Natural killer cell treated with Interleukin-12 subunit alpha and Interleukin-12 subunit beta and Interleukin-15 and Interleukin-18, amount 100 ng/mL, for 72 hours (primary cell): ENCODE measurements at regions not wholly inside any gene's neighbourhood (a gene's known extent, or its start where the extent isn't known, plus 50 kb on each side); places are given as distances from the start of the nearest gene placed in this dataset.
"Not testable (repeated sequence)": the region's sequence is repeated elsewhere in the genome, so short reads cannot be mapped to it uniquely, and the experiment has no call there.

Experiments
- ATAC-seq, 2 donors: fragments of 150-1000 bp; cut with Tn5 transposase in 1 of 2; sonication (Bioruptor Pico), chemical (Tn5 transposase) in 1 of 2; 2 replicates each; pipeline ENCODE4 v1.10.0; 2021
- DNase-seq: peaks from one replicate; pipeline ENCODE4 v3.0.0; 2022; ENCODE audit warnings: low spot score
- H3K27ac Mint-ChIP-seq, 2 donors: 1 replicate in 1 of 2; 2 replicates in 1 of 2; pipeline ENCODE4 v1.8.0; 2022; ENCODE audit warnings: mixed read lengths in 2 of 2, mild to moderate bottlenecking in 1 of 2, moderate library complexity in 1 of 2
- H3K27me3 Mint-ChIP-seq, 2 donors: 1 replicate in 1 of 2; 2 replicates in 1 of 2; pipeline ENCODE4 v1.8.0; 2022; ENCODE audit warnings: mixed read lengths in 2 of 2
- H3K36me3 Mint-ChIP-seq: one replicate; pipeline ENCODE4 v1.8.0; 2022; ENCODE audit warnings: mixed read lengths
- H3K4me1 Mint-ChIP-seq, 2 donors: 1 replicate in 1 of 2; 2 replicates in 1 of 2; pipeline ENCODE4 v1.8.0; 2022; ENCODE audit warnings: low read depth in 2 of 2, mixed read lengths in 2 of 2, mild to moderate bottlenecking in 1 of 2
- H3K4me3 Mint-ChIP-seq: one replicate; pipeline ENCODE4 v1.8.0; 2022; ENCODE audit warnings: mixed read lengths
- H3K9me3 Mint-ChIP-seq: 2 replicates; pipeline ENCODE4 v1.8.0; 2022; ENCODE audit warnings: mixed read lengths

GRCh38 chr6:137304020-137304780 lies 85.0 kb upstream of the IFNGR1 start:
- Mint-ChIP-seq H3K36me3 (no peaks in the 10 kb centered on the region), H3K27me3 (peaks cover 0 to 7% of the 10 kb centered on the region in 2 donors), H3K9me3 (no peaks in the 10 kb centered on the region), H3K4me1 (peaks cover 4% of the 10 kb centered on the region in 2 donors), H3K27ac (no peak overlapping the region), H3K4me3 (no peak overlapping the region)
- ATAC-seq = no peak
- DNase-seq = no peak

- Mint-ChIP-seq H3K27ac (no peak overlapping the region), H3K4me1 (no peaks in the 10 kb centered on the region), H3K4me3 (no peak overlapping the region), H3K36me3 (no peaks in the 10 kb centered on the region), H3K27me3 (peaks cover 0 to 7% of the 10 kb centered on the region in 2 donors), H3K9me3 (no peaks in the 10 kb centered on the region)
- no peak for DNase-seq
- no peak for ATAC-seq
Measured at GRCh38 chr6:137303441-137303840, 84.3 kb upstream of the IFNGR1 start.

- Mint-ChIP-seq H3K36me3 (no peaks in the 10 kb centered on the region), H3K9me3 (no peaks in the 10 kb centered on the region), H3K4me1 (no peaks in the 10 kb centered on the region), H3K4me3 (no peak overlapping the region), H3K27ac (no peak overlapping the region), H3K27me3 (peaks cover 0 to 4% of the 10 kb centered on the region in 2 donors)
- ATAC-seq (no peak), DNase-seq (no peak)
Measured at GRCh38 chr6:137299681-137300080, 80.5 kb upstream of the IFNGR1 start.

- Mint-ChIP-seq H3K4me3 (no peak overlapping the region), H3K36me3 (no peaks in the 10 kb centered on the region), H3K9me3 (no peaks in the 10 kb centered on the region), H3K4me1 (no peaks in the 10 kb centered on the region), H3K27me3 (no peaks in the 10 kb centered on the region), H3K27ac (no peak overlapping the region)
- no peak for DNase-seq
- ATAC-seq = no peak
Measured at GRCh38 chr6:137297887-137298286, 78.7 kb upstream of the IFNGR1 start.

- not testable (repeated sequence) for H3K4me3 Mint-ChIP-seq
Measured at GRCh38 chr6:137292326-137292725, 73.1 kb upstream of the IFNGR1 start.

GRCh38 chr6:137291441-137291840 lies 72.3 kb upstream of the IFNGR1 start:
- DNase-seq (no peak), ATAC-seq (peak in 1 of 2 donors; percentile 44)
- H3K27ac Mint-ChIP-seq = peak overlapping the region in 1 of 2 donors; percentile 64
- no peaks in the 10 kb centered on the region for H3K9me3 Mint-ChIP-seq
- peaks cover 0 to 10% of the 10 kb centered on the region in 2 donors for H3K27me3 Mint-ChIP-seq
- no peaks in the 10 kb centered on the region for H3K36me3 Mint-ChIP-seq
- H3K4me1 Mint-ChIP-seq = peaks cover 7 to 9% of the 10 kb centered on the region in 2 donors
- peak overlapping the region; percentile 8 for H3K4me3 Mint-ChIP-seq

More at GRCh38 chr6:137292326-137292725, 73.1 kb upstream of the IFNGR1 start:
- H3K27ac Mint-ChIP-seq, H3K9me3 Mint-ChIP-seq, ATAC-seq, H3K36me3 Mint-ChIP-seq, DNase-seq, H3K27me3 Mint-ChIP-seq, H3K4me1 Mint-ChIP-seq: not testable (repeated sequence)

- H3K36me3 Mint-ChIP-seq = no peaks in the 10 kb centered on the region
- DNase-seq (no peak), ATAC-seq (no peak)
- peak overlapping the region; percentile 8 for H3K4me3 Mint-ChIP-seq
- H3K27me3 Mint-ChIP-seq = peaks cover 0 to 10% of the 10 kb centered on the region in 2 donors
- no peaks in the 10 kb centered on the region for H3K9me3 Mint-ChIP-seq
- H3K4me1 Mint-ChIP-seq = peaks cover 7 to 9% of the 10 kb centered on the region in 2 donors
- H3K27ac Mint-ChIP-seq = peak overlapping the region in 1 of 2 donors; percentile 64
Measured at GRCh38 chr6:137290601-137291261, 71.5 kb upstream of the IFNGR1 start.

- DNase-seq (no peak), ATAC-seq (no peak)
- H3K9me3 Mint-ChIP-seq = no peaks in the 10 kb centered on the region
- no peak overlapping the region for H3K4me3 Mint-ChIP-seq
- no peak overlapping the region for H3K27ac Mint-ChIP-seq
- no peaks in the 10 kb centered on the region for H3K36me3 Mint-ChIP-seq
- peaks cover 27% of the 10 kb centered on the region in 2 donors for H3K4me1 Mint-ChIP-seq
- H3K27me3 Mint-ChIP-seq = peaks cover 8 to 27% of the 10 kb centered on the region in 2 donors
Measured at GRCh38 chr6:137286916-137287315, 67.7 kb upstream of the IFNGR1 start.

GRCh38 chr6:137286368-137286767 lies 67.2 kb upstream of the IFNGR1 start:
- DNase-seq (no peak), ATAC-seq (no peak)
- peaks cover 8 to 27% of the 10 kb centered on the region in 2 donors for H3K27me3 Mint-ChIP-seq
- H3K36me3 Mint-ChIP-seq = no peaks in the 10 kb centered on the region
- H3K27ac Mint-ChIP-seq = no peak overlapping the region
- no peaks in the 10 kb centered on the region for H3K9me3 Mint-ChIP-seq
- peaks cover 25% of the 10 kb centered on the region in 2 donors for H3K4me1 Mint-ChIP-seq
- H3K4me3 Mint-ChIP-seq = no peak overlapping the region

- Mint-ChIP-seq H3K36me3 (no peaks in the 10 kb centered on the region), H3K27me3 (peaks cover 15 to 31% of the 10 kb centered on the region in 2 donors), H3K27ac (no peak overlapping the region), H3K4me1 (peaks cover 20% of the 10 kb centered on the region in 2 donors), H3K4me3 (no peak overlapping the region), H3K9me3 (no peaks in the 10 kb centered on the region)
- ATAC-seq (no peak), DNase-seq (no peak)
Measured at GRCh38 chr6:137284811-137285110, 65.6 kb upstream of the IFNGR1 start.

- H3K27me3 Mint-ChIP-seq = peaks cover 15 to 27% of the 10 kb centered on the region in 2 donors
- H3K4me3 Mint-ChIP-seq = peak overlapping the region; percentile 34
- no peaks in the 10 kb centered on the region for H3K36me3 Mint-ChIP-seq
- peaks cover 20% of the 10 kb centered on the region in 2 donors for H3K4me1 Mint-ChIP-seq
- peak overlapping the region in 1 of 2 donors; percentile 14 for H3K27ac Mint-ChIP-seq
- DNase-seq = no peak
- no peaks in the 10 kb centered on the region for H3K9me3 Mint-ChIP-seq
- peak; percentile 55 to 88 for ATAC-seq
Measured at GRCh38 chr6:137283940-137284810, 65.0 kb upstream of the IFNGR1 start.

- Mint-ChIP-seq H3K27me3 (peaks cover 15 to 26% of the 10 kb centered on the region in 2 donors), H3K27ac (no peak overlapping the region), H3K4me3 (no peak overlapping the region), H3K4me1 (peaks cover 20% of the 10 kb centered on the region in 2 donors), H3K9me3 (no peaks in the 10 kb centered on the region), H3K36me3 (no peaks in the 10 kb centered on the region)
- ATAC-seq = no peak
- no peak for DNase-seq
Measured at GRCh38 chr6:137283080-137283479, 63.9 kb upstream of the IFNGR1 start.

- DNase-seq (no peak), ATAC-seq (no peak)
- Mint-ChIP-seq H3K4me3 (peak overlapping the region; percentile 3), H3K4me1 (peaks cover 20% of the 10 kb centered on the region in 2 donors), H3K27ac (no peak overlapping the region), H3K27me3 (peaks cover 15 to 23% of the 10 kb centered on the region in 2 donors), H3K36me3 (no peaks in the 10 kb centered on the region), H3K9me3 (no peaks in the 10 kb centered on the region)
Measured at GRCh38 chr6:137282254-137282653, 63.1 kb upstream of the IFNGR1 start.
